ENCODE measurements at regions not wholly inside any gene's neighbourhood (a gene's known extent, or its start where the extent isn't known, plus 50 kb on each side); places are given as distances from the start of the nearest gene placed in this dataset.

DNA sequence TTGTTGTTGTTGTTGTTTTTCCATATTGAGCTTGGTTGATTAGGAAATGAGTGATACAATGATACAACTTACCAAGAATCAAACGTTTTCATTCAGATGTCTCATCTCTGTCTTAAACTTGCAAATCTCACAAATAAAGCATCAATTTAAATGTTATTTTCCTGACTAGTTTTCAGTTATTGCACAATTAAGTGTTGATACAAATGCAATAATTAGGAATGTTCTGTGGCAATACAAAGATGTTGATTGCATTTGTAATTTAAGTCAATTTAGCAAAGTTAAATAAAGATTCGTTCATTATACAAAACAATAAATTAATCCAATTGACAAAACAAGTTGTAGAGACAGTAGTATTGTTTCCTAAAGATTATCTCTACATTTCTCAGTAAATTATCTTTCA, 392.3 kb upstream of the ZNF804A start:
- CTCF ChIA-PET: no interaction called here
- no peak for DNase-seq
- no peaks in the 10 kb centered on the region for H3K27me3 Mint-ChIP-seq
- POLR2A ChIA-PET: no interaction called here
- H3K4me3 Mint-ChIP-seq: no peak overlapping the region
- no peak for ATAC-seq (ENCODE audit: poor library complexity)
- Histone ChIP-seq H3K9me3 (ENCODE audit: control insufficient read depth in 1 of 2, insufficient read depth in 1 of 2, low read length in 2 of 2) (peaks cover 0 to 10% of the 10 kb centered on the region in 2 experiments), H3K36me3 (ENCODE audit: insufficient read depth, low read length) (no peaks in the 10 kb centered on the region), H3K4me3 (ENCODE audit: low read length) (no peak overlapping the region), H3K27ac (ENCODE audit: low read depth in 1 of 2, low read length in 2 of 2) (no peak overlapping the region), H3K27me3 (ENCODE audit: control insufficient read depth in 1 of 2, insufficient read depth in 2 of 2, low read length in 2 of 2) (no peaks in the 10 kb centered on the region), H3K4me1 (ENCODE audit: insufficient read depth, low read length) (no peaks in the 10 kb centered on the region)
- H3K9me3 Mint-ChIP-seq: peaks cover 3% of the 10 kb centered on the region
- TF ChIP-seq, protein P1, sequence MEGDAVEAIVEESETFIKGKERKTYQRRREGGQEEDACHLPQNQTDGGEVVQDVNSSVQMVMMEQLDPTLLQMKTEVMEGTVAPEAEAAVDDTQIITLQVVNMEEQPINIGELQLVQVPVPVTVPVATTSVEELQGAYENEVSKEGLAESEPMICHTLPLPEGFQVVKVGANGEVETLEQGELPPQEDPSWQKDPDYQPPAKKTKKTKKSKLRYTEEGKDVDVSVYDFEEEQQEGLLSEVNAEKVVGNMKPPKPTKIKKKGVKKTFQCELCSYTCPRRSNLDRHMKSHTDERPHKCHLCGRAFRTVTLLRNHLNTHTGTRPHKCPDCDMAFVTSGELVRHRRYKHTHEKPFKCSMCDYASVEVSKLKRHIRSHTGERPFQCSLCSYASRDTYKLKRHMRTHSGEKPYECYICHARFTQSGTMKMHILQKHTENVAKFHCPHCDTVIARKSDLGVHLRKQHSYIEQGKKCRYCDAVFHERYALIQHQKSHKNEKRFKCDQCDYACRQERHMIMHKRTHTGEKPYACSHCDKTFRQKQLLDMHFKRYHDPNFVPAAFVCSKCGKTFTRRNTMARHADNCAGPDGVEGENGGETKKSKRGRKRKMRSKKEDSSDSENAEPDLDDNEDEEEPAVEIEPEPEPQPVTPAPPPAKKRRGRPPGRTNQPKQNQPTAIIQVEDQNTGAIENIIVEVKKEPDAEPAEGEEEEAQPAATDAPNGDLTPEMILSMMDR (IDR thresholded peaks at IDR 0.05): no peak
- no peaks in the 10 kb centered on the region for H3K36me3 Mint-ChIP-seq (ENCODE audit: low read depth)
- H3K27ac Mint-ChIP-seq: no peak overlapping the region
- H3K4me1 Mint-ChIP-seq (ENCODE audit: low read depth): no peaks in the 10 kb centered on the region
- intact Hi-C loops (cut with DNase I, micrococcal nuclease): no loop called here

DNA sequence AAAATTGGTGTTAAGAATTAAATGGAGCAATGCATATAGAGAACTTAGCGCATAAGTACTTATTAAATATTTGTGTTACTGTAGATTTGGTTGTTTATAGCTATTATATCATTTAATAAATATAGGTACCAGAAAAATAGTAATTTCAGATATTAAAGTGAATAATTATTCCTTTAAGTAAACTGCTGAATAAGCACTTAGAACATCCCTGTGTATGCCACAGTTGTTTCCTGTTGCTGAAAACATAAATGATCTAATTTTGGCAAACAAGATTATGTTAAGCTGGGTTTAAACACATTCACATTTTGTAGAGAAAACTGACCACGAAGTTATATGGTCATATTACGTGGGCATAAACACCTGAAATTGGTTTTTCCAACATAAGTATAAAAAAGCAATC, 388.0 kb upstream of the ZNF804A start:
- H3K36me3 ChIP-seq (ENCODE audit: insufficient read depth, low read length): no peaks in the 10 kb centered on the region
- no peaks in the 10 kb centered on the region for H3K27me3 Mint-ChIP-seq
- peaks cover 0 to 9% of the 10 kb centered on the region in 2 experiments for H3K9me3 ChIP-seq (ENCODE audit: control insufficient read depth in 1 of 2, insufficient read depth in 1 of 2, low read length in 2 of 2)
- no peaks in the 10 kb centered on the region for H3K4me1 ChIP-seq (ENCODE audit: insufficient read depth, low read length)
- ATAC-seq (ENCODE audit: poor library complexity) (no peak), DNase-seq (no peak)
- intact Hi-C loops (cut with DNase I, micrococcal nuclease): no loop called here
- POLR2A ChIA-PET: no interaction called here
- H3K27ac Mint-ChIP-seq: no peak overlapping the region
- H3K4me1 Mint-ChIP-seq (ENCODE audit: low read depth): no peaks in the 10 kb centered on the region
- no peak overlapping the region for H3K4me3 ChIP-seq (ENCODE audit: low read length)
- CTCF ChIA-PET: no interaction called here
- no peaks in the 10 kb centered on the region for H3K36me3 Mint-ChIP-seq (ENCODE audit: low read depth)
- no peak overlapping the region for H3K27ac ChIP-seq (ENCODE audit: low read depth in 1 of 2, low read length in 2 of 2)
- peaks cover 22% of the 10 kb centered on the region for H3K9me3 Mint-ChIP-seq
- TF ChIP-seq, protein P1 (IDR thresholded peaks at IDR 0.05): no peak
- no peak overlapping the region for H3K4me3 Mint-ChIP-seq
- H3K27me3 ChIP-seq (ENCODE audit: control insufficient read depth in 1 of 2, insufficient read depth in 2 of 2, low read length in 2 of 2): no peaks in the 10 kb centered on the region

DNA sequence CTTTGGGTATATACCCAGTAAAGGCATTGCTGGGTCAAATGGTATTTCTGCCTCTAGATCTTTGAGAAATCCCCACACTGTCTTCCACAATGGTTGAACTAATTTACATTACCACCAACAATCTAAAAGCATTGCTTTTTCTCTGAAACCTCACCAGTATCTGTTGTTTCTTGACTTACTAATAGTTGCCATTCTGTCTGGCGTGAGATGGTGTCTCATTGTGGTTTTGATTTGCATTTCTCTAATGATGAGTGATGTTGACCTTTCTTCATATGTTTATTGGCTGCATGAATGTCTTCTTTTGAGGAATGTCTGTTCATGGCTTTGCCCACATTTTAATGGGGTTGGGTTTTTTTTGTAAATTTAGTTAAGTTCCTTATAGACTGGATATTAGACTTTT, 382.6 kb upstream of the ZNF804A start:
- Mint-ChIP-seq H3K4me1 (ENCODE audit: low read depth) (no peaks in the 10 kb centered on the region), H3K27me3 (no peaks in the 10 kb centered on the region), H3K36me3 (ENCODE audit: low read depth) (no peaks in the 10 kb centered on the region), H3K27ac (no peak overlapping the region), H3K4me3 (no peak overlapping the region), H3K9me3 (peaks cover 28% of the 10 kb centered on the region)
- DNase-seq (no peak), ATAC-seq (ENCODE audit: poor library complexity) (no peak)
- TF ChIP-seq, protein P1 (IDR thresholded peaks at IDR 0.05): no peak
- no peak overlapping the region for H3K27ac ChIP-seq (ENCODE audit: low read depth in 1 of 2, low read length in 2 of 2)
- peaks cover 0 to 4% of the 10 kb centered on the region in 2 experiments for H3K9me3 ChIP-seq (ENCODE audit: control insufficient read depth in 1 of 2, insufficient read depth in 1 of 2, low read length in 2 of 2)
- POLR2A ChIA-PET: no interaction called here
- H3K4me3 ChIP-seq (ENCODE audit: low read length): no peak overlapping the region
- CTCF ChIA-PET: no interaction called here
- H3K27me3 ChIP-seq (ENCODE audit: control insufficient read depth in 1 of 2, insufficient read depth in 2 of 2, low read length in 2 of 2): no peaks in the 10 kb centered on the region
- H3K36me3 ChIP-seq (ENCODE audit: insufficient read depth, low read length): no peaks in the 10 kb centered on the region
- intact Hi-C loops (cut with DNase I, micrococcal nuclease): no loop called here
- no peaks in the 10 kb centered on the region for H3K4me1 ChIP-seq (ENCODE audit: insufficient read depth, low read length)
